ENCODE measurements at regions not wholly inside any gene's neighbourhood (a gene's known extent, or its start where the extent isn't known, plus 50 kb on each side); places are given as distances from the start of the nearest gene placed in this dataset.

DNA sequence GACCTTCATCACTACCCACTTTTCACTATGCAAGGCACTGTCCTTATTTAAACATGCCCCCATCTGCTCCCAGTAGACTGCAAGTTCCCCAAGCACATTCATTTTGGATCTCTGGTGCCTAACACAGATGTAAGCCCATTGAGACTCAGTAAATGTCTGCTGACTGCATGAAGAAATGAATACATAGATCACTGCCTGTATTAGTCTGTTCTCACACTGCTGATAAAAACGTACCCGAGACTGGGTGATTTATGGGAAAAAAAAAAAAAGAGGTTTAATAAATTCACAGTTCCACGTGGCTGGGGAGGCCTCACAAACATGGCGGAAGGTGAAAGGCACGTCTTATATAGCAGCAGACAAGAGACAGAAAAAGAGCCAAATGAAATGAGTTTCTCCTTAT lies 204.9 kb downstream of the ATG4C start:
- TF ChIP-seq EZH2 (IDR thresholded peaks at IDR 0.05; ENCODE audit: borderline replicate concordance, low read depth, low read length, poor library complexity, severe bottlenecking): no peak
- TF ChIP-seq, protein P1, sequence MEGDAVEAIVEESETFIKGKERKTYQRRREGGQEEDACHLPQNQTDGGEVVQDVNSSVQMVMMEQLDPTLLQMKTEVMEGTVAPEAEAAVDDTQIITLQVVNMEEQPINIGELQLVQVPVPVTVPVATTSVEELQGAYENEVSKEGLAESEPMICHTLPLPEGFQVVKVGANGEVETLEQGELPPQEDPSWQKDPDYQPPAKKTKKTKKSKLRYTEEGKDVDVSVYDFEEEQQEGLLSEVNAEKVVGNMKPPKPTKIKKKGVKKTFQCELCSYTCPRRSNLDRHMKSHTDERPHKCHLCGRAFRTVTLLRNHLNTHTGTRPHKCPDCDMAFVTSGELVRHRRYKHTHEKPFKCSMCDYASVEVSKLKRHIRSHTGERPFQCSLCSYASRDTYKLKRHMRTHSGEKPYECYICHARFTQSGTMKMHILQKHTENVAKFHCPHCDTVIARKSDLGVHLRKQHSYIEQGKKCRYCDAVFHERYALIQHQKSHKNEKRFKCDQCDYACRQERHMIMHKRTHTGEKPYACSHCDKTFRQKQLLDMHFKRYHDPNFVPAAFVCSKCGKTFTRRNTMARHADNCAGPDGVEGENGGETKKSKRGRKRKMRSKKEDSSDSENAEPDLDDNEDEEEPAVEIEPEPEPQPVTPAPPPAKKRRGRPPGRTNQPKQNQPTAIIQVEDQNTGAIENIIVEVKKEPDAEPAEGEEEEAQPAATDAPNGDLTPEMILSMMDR (conservative IDR thresholded peaks at IDR 0.05; ENCODE audit: low read depth, low read length): no peak

Measured in A673 (cell line).